SIG-M5 (cell line): ENCODE measurements at regions not wholly inside any gene's neighbourhood (a gene's known extent, or its start where the extent isn't known, plus 50 kb on each side); places are given as distances from the start of the nearest gene placed in this dataset.

Experiments used
- DNase-seq: peaks from one replicate; lab custom pipeline; 2025; lab: John Stamatoyannopoulos, UW

DNA sequence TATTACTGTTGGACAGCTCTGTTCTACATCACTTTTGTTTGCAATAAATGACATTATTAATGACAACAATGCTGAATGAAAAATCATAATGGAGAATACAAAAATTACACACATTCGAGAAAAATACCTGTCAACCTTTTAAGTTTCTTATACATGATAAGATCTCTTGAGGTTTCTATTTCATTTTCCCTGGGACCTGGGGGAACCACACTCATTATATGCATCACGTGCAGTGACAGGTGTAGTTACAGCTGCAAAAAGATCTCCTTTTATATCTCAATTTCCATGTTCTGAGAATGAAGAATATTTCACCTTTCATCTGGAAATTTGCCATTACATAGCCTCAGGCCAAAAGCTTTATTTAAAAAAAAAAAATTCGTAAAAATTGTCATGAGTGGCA is 1347.0 kb upstream of the AGA start:
- DNase-seq = no peak

DNA sequence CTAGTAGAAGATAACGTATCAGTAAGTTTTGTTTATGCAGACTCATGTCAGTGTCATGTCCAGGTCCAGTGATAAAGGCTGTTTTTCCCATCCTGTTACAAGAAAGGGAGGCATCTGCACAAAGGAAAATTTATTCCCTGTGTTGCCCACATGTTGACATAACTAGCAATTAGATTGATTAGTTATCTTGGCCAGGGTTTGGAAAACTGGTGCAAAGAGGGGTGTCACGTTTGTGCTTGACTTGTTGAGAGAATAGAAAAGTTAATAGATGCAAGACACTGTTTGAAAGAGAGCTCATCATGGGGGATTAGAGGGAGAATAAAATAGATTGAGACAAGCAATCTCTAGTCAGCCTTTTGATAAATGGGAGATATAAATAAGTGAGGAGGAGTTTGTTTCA is 1357.0 kb upstream of the AGA start:
- no peak for DNase-seq

DNA sequence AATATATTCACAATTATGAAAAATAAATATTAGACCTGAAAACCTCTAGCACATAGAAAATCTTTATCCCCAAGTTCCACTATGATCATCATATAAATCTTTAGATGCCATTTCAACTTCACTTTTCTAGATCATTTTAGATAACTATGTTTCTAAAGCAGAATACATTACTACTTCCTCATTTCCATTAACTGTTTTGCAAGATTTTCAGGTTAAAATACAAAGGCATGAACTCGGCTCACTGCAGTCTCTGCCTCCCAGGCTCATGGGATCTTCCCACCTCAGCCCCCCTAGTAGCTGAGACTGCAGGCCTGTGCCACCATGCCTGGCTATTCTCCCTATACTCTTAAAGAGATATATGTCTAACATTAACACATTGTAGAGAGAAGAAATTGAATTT is 1365.9 kb upstream of the AGA start:
- no peak for DNase-seq

DNA sequence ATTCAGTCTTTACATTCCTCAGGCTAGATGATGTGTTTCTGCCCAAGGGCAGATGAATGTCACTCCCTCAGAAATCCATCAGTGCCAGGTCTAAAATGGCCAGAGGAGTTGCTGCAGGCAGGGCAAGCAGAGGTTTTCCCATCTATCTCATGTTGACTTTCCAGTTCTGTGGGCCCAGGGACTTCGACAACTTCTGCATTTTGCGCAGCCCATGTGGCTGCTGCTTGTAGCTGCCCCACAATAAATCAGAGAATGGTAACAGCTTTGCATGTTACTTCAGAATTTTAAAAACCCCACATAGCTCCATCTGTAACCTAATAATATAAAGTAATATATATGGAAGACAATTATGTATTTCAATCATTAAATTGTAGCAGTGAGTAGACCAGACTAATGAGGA is 1367.7 kb upstream of the AGA start:
- DNase-seq = no peak

DNA sequence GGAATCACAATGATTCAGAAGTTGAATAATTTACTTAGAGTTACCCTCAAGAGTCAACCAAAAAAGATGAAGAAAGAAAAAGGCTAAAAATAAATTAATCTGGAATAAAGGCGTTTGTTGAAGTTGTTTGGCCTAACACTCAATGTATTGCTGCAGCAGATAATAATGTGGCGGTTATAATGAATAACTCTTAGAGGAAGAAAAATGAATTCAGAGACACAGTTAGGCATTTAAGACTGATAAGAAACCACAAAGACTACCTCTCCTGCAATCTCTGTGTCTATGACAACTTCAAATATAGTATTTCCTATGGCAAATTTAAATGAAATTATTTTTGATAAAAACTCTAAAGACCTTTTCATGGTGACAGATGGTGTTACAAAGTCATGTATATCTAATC is 1369.1 kb upstream of the AGA start:
- no peak for DNase-seq

DNA sequence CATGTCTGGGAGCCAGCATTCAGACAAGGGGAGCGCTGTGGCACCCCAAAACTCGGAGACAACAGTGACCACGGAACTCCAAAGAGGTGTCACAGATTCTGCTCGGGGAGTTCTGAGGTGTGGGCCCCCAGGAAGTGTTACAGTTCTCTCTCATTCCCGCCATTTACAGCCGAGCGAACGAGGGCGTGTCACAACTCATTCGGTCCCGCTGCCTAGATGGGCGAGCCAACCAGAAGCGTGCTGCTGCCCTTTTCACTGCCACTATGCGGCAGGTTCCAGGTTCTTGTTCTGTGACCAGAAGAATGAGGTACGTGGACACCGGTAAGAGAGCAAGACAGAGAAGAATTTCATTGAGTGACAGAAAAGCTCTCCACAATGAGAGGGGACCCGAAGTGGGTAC is 1370.6 kb upstream of the AGA start:
- DNase-seq = no peak

DNA sequence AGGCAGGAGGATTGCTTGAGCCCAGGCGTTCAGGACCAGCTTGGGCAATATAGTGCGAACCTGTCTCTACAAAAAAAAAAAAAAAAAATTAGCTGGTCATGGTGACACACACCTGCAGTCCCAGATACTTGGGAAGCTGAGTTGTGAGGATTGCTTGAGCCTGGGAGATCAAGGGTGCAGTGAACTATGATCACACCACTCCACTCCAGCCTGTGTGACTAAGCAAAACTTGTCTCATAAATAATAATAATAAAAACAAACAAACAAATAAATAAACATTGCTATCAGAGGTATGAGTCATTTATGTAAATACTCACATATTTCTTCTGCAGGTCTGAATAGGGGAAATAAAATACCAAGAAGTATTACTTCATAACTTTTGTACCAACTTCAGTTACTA is 1372.7 kb upstream of the AGA start:
- no peak for DNase-seq

DNA sequence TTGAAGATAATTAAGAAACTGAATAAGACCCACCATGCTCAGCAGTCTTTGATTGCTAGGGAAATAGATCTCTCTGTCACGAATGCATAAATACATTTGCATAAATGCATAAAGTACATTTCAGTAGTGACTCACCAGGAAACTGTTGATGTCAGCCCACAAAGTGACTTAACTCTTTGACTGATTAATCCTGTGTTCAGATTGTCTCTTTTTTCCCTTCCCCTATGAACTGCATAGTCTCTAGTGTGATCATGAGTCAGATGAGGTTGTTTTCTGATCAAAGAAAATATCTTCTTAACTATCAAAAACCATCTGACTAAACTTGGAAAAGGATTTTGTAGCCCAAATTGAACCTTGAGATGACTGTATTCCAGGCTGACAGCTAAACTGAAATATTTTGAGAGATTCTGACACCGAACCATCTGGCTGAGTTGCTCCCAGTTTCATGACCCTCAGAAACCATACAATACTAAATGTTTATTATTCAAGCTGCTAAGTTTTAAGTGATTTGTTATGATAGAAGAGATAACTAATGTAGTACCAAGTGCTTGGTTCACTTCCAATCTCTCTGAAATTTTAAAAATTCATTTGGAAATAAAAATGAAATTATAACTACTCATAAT is 1381.5 kb upstream of the AGA start:
- DNase-seq = no peak

DNA sequence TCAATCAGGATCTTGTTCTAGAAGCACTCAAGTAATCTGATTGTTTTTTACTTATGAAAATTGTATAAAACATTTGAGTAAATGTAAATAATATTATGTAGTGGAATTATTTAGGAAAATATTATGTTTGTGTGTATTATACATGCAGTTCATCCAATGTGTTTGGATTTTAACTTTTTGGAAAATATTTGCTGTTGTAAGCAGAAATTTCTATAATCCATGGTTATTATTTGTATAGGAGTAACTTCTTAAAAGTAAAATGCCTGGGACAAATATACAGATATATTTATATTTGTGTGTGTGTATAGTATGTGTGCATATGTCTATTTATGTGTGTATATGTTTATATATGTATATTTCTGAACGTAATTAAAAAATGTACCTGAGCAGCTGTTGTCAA is 1394.6 kb upstream of the AGA start:
- no peak for DNase-seq

DNA sequence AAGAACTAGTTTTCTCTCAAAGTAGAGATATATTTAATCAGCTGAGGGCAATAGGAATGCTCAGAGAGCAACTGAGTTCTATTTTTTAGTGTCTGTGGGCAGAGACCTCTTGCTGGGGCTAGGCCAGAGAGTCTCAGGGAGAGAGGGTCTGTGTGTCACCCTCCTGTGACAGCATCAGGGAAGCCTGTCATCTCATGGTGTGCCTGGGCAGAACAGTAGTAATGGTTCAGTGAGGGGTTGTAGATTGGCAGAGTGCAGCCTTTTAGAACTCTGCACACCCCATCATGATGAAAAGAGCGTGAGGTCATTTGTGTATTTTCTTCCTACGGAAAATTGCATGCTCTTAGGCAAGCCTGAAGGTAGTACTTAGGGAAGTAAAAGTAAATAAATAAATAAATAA is 1396.5 kb upstream of the AGA start:
- no peak for DNase-seq

DNA sequence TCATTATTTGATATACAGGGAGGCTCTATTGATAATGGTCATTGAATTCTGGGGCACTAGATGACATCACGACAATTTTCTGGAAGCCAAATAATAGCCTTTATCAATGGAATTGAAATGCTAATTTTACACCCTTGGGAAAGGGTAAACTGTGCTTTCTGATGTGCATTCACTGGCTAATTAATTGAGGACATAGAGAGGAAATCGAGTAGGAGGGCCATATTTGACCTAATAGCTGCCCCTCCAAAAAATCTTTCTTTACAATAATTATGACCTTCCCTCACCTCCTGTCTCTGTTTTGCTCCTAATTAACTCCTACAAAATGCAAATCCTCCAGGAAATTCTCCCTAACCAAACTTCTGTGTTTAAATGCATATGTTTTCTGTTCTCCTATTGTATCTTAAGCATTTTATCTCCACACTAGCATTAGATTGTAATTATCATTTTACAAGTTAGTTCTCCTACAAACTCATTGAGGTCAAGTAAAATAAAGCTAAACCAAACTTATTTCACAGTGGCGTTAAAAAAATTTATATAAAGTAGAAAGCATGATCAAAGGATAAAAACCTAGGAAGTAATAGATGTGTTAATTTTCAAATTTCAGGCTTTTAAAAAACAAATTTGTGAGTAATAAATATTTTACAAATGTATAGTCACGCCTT is 1414.0 kb upstream of the AGA start:
- DNase-seq = no peak

DNA sequence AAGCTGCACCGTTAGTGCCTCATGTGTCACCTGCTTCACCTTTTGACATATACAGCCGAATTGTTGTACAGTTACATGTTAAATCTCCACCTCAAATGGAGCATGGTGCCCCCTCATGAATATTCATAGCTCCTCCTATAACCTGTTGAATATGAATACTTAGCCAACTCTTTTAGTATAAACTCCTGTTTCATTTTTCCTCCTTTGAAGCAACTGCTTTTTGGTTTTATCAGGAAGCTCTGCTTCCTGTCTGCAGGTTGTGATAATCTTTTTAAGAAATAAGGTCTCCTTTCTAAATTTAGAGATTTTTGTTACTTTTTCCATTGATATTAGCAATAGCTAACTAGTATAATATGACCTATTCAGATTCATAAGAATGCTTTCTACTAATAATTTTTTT is 1429.2 kb upstream of the AGA start:
- no peak for DNase-seq

DNA sequence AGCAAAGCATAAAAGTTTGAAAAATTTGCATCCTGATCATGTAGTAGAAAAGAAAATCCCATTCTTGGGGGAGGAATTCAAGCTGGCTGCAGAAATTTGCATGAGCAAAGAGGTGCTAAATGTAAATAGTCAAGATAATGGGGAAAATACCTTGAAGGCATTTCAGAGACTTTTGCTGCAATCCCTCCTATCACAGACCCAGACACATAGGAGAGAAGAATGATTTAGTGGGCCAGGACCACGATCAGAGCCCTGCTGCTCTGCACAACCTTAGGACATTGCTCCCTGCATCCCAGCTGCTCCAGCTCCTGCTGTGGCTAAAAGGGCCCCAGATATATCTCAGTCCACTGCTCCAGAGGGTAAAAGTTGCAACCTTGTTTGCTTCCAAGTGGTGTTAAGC is 1439.7 kb upstream of the AGA start:
- no peak for DNase-seq

DNA sequence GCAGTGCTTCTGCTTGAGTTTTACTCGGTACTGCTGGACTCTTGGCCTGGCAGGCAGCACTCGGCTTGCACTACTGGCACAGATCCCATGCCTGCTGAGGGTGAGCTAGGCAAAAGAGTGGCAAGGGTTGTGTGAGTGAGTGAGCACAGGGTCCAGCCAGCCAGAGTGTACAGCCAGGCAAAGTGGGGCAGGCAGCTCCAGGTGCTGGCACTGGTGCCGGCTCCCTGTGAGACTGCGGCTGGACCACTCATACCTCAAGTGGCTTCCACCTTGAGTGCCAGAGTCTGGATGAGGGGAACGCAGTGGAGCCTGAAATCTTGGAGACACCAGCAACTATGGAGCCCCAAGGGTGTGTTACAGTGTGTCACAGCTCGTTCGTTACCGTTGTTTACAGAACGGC is 1451.9 kb upstream of the AGA start:
- DNase-seq = no peak

DNA sequence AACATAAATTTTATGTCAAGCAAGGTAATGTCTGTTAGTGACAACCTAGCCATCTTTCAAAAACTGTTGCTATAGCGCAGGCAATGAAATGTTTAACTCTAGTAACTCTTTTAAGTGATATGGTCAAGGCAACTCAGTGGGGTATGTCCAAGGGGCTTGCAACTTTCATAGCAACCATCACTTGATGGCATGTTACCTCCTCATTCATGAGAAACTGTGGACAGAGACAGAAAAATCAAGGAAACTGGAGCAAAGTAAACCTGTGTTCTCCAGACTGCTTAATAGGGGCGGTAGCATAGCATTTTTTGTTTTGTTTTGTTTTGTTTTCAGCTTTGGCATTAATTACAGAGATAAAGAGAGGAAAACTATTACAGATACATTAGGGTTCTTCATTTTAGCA is 1456.8 kb upstream of the AGA start:
- DNase-seq = no peak

DNA sequence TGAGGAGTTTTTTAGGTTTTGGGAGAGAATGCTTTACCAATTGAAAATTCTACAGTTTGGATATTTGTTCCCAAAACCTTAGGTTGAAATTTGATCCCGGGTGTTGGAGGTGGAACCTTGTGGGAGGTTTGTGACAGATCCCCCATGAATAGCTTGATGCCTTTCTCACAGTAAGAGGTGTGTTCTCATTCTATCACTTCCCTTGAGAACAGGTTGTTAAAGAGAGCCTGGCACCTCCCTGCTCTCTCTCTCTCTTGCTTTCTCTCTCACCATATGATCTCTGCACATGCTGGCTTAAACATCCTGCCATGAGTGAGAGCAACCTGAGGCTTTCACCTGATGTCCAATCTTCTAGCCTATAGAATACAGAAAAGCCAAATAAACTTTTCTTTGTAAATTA is 1475.5 kb upstream of the AGA start:
- DNase-seq = no peak

DNA sequence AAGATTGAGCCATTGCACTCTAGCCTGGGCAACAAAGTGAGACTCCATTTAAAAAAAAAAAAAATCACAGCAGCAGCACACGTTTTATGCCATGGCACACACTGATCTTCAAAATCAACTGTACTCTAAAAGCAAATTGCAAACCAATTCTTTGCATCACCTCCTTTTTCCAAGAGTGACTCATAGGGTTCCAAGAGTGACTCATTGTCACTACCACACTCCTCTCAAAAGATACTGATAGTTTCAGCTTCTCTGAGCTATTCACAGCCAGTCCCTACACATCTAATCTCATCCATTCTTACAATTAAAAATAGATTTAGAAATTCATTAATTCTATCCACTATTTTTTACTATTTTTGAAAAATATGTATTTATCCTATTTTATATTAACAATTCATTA is 1494.9 kb upstream of the AGA start:
- DNase-seq = no peak

DNA sequence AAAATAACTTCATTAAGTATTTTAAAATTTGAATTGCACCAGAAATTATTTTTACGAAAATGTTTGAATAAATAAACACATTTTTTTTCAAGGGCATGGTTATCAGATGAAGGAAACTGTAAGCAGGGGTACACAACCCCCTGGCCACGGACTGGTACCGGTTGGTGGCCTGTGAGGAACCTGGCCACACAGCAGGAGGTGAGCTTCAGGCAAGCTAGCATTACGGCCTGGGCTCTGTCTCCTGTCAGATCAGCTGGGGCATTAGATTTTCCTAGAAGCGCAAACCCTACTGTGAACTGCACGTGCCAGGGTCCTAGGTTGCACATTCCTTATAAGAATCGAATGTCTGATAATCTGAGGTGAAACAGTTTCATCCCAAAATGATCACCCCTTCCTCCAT is 1499.7 kb upstream of the AGA start:
- DNase-seq = no peak

DNA sequence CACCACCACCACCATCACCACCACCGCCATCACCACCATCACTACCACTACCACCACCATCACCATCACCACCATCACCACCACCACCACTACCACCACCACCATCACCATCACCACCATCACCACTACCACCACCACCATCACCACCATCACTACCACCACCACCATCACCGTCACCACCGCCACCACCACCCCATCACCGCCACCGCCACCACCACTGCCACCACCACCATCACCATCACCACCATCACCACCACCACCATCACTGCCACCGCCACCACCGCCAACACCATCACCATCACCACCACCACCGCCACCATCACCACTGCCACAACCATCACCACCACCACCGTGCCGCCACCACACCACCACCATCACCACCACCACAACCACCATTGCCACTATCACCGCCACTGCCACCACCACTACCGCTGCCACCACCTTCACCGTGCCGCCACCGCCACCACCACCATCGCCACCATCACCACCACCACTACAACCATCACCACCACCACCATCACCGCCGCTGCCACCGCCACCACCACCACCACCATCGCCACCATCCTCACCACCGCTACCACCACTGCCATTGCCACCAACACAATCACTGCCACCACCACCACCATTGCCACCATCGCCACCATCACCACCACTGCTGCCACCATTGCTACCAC is 1511.3 kb upstream of the AGA start:
- no peak for DNase-seq

DNA sequence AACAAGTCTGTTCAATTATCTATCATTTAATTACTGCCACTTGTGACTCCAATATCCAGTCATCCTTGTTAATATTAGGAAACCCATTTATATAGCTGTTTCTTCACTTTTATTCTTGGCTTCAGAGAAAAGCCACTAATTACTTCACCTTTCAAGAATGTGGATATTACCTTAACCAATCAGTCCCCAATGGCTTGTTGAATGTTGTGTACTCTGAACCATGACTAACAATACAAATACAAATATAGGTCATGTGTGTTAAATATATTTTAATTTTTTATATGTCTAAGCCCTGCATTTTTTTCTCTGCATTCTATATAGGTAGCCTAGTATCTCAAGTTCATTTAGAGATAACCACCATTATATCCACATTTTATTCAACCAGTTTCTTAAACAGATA is 1513.4 kb upstream of the AGA start:
- no peak for DNase-seq

DNA sequence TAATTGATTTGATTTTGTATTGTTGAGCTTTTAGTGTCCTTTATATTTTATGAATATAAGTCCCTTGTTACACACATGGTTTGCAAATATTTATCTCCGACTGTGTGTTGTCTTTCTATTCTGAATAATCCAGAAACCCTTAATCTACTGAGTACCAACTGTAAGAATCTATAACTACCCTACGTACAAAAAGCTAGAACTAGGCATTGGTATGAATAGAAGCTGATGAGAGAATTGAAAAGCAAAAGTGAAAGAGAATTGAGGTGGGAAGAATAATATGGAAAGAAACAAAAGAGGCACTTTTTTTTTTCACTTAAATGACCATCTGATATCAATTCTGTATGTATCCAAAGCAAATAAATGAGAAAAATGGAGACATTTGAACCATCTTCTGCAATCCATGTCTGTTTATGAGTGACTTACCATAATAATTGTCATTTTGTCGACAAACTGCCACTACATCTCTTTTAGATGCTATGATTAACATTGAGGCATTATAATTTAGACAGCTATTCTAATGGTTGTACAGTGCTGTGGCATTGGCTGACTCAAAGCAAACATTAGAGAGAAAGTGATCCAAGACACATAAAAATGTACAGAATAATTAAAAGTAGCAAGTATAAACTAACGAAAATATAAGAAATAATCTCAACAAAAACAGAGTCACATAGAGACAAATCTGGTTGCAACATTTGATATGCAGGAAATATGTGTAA is 1516.6 kb upstream of the AGA start:
- DNase-seq = no peak

DNA sequence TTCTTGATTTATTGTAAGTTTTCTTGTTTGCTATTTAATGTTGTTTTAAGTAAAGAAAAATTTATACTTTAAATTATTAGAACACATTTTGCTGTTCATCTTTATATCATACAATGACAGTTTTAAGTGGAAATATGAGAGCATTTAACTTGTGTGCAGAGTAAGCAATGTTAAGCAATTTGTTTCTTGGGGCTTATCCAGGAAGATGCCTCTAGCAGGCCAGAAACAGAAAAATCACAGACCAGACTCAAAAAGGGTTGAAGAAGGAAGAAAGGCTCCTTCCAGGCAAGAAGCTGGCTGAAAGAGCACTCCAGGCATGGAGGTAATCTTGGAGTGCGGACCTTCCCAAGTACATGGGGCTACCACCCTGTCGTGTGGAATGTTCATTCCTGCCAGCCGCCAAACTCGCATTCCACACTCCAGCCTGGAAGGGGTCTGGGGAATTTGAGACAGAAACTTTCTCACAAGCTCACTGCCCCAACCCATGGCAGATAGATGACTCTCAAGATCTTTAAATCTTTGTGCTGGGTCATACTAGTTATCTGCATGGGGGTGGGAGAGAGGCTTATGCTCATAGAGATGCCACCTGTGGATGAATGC is 1521.3 kb upstream of the AGA start:
- DNase-seq = no peak

DNA sequence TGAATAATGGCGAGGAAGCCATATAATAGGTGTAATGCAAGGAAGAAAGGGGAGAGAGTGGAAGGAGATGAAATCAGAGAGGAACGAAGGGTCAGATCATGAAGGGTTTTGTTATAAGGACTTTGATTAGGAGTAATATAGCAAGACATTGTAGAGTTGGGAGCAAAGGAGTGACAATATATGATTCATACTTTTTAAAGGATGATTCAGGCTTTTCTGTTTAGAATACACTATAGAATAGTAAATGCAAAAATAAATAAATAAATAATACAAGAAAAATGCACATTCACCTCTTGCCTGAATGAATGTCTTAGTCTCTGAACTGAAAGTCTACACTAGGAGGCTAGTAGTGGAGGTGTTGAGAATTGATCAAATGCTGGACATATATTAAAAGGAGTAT is 1524.4 kb upstream of the AGA start:
- no peak for DNase-seq
